Nephron (organoid): ENCODE measurements at regions not wholly inside any gene's neighbourhood (a gene's known extent, or its start where the extent isn't known, plus 50 kb on each side); places are given as distances from the start of the nearest gene placed in this dataset.
"Not testable (repeated sequence)": the region's sequence is repeated elsewhere in the genome, so short reads cannot be mapped to it uniquely, and the experiment has no call there.

Experiments used
- H3K27ac Mint-ChIP-seq, 3 experiments: 2 replicates each; pipeline ENCODE4 v1.8.0; 2020; ENCODE audit warnings: mixed read lengths in 3 of 3, mild to moderate bottlenecking in 2 of 3, moderate library complexity in 1 of 3
- H3K27me3 Mint-ChIP-seq: 2 replicates; pipeline ENCODE4 v1.8.0; 2021; ENCODE audit warnings: low read depth, mild to moderate bottlenecking, moderate library complexity, mixed read lengths
- H3K36me3 Mint-ChIP-seq: 2 replicates; pipeline ENCODE4 v1.8.0; 2020; ENCODE audit warnings: low read depth, mixed read lengths
- H3K4me1 Mint-ChIP-seq: 2 replicates; pipeline ENCODE4 v1.8.0; 2020; ENCODE audit warnings: mixed read lengths
- H3K4me3 Mint-ChIP-seq, 3 experiments: 2 replicates each; pipeline ENCODE4 v1.8.0; 2020; ENCODE audit warnings: mild to moderate bottlenecking in 3 of 3, mixed read lengths in 3 of 3, moderate library complexity in 2 of 3
- H3K9me3 Mint-ChIP-seq: 2 replicates; pipeline ENCODE4 v1.8.0; 2020; ENCODE audit warnings: mixed read lengths
- TF ChIP-seq, protein P1 (sequence below), 3 experiments: fragments of 200-600 bp; sonication (generic); IDR thresholded peaks; one replicate each; pipeline ENCODE4 v1.5.0; 2021; ENCODE audit warnings: antibody characterized with exemption in 3 of 3; ENCODE audit not compliant: unreplicated experiment in 3 of 3

DNA sequence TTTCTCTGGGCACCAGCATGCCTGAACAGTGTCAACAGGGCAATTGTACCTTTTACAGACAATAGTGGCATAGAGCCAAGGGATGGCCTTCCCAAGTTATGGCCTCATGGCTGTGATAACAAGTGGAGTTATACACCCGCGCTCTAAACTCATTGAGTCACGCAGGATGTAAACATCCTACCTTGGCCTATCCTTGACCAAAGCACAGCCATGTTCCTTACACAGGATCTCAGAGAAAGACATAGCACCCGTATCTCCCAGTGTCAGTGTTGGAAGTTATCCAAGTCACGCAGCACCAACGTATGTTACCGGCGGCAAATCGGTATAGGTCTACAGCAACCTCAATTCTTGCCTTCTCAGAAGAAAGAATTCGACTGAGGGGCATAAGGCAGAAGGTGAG is 1654.9 kb upstream of the LRRTM3 start:
- no peaks in the 10 kb centered on the region for H3K36me3 Mint-ChIP-seq
- H3K27me3 Mint-ChIP-seq = no peaks in the 10 kb centered on the region
- H3K27ac Mint-ChIP-seq = peak overlapping the region in 2 of 3 experiments; percentile 35 to 80
- no peak overlapping the region for H3K4me3 Mint-ChIP-seq
- no peaks in the 10 kb centered on the region for H3K9me3 Mint-ChIP-seq
- TF ChIP-seq, protein P1, sequence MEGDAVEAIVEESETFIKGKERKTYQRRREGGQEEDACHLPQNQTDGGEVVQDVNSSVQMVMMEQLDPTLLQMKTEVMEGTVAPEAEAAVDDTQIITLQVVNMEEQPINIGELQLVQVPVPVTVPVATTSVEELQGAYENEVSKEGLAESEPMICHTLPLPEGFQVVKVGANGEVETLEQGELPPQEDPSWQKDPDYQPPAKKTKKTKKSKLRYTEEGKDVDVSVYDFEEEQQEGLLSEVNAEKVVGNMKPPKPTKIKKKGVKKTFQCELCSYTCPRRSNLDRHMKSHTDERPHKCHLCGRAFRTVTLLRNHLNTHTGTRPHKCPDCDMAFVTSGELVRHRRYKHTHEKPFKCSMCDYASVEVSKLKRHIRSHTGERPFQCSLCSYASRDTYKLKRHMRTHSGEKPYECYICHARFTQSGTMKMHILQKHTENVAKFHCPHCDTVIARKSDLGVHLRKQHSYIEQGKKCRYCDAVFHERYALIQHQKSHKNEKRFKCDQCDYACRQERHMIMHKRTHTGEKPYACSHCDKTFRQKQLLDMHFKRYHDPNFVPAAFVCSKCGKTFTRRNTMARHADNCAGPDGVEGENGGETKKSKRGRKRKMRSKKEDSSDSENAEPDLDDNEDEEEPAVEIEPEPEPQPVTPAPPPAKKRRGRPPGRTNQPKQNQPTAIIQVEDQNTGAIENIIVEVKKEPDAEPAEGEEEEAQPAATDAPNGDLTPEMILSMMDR (IDR thresholded peaks at IDR 0.05; ENCODE audit: unreplicated experiment in 3 of 3) = no peak
- H3K4me1 Mint-ChIP-seq = no peaks in the 10 kb centered on the region

DNA sequence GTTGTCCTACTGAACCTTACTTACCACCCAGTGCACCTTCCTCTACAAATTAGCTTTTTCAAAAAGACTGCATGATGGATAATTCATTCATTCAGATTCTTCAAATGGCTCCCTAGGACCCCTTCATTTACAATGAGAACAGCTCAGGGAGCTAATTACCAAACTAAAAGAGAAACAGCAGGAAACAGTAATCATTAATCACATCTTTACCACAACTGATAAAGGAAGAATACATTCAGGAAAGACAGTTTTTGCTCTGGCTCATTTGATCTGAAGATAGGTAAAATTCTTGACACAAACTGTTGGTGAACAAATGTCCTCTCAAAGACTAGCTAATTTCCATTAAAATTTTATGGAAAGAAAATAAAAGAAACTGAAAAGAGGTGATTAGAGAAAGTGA is 1652.7 kb upstream of the LRRTM3 start:
- Mint-ChIP-seq H3K36me3 (no peaks in the 10 kb centered on the region), H3K4me3 (no peak overlapping the region), H3K27ac (no peak overlapping the region), H3K4me1 (no peaks in the 10 kb centered on the region), H3K9me3 (no peaks in the 10 kb centered on the region), H3K27me3 (no peaks in the 10 kb centered on the region)
- TF ChIP-seq, protein P1 (IDR thresholded peaks at IDR 0.05; ENCODE audit: unreplicated experiment in 3 of 3) = no peak

GRCh38 chr10:65275296-65275695 is 1650.5 kb upstream of the LRRTM3 start:
- Mint-ChIP-seq H3K27me3 (no peaks in the 10 kb centered on the region), H3K9me3 (peaks cover 12% of the 10 kb centered on the region), H3K4me1 (no peaks in the 10 kb centered on the region), H3K36me3 (no peaks in the 10 kb centered on the region), H3K4me3 (no peak overlapping the region), H3K27ac (no peak overlapping the region)
- TF ChIP-seq, protein P1 (IDR thresholded peaks at IDR 0.05; ENCODE audit: unreplicated experiment in 3 of 3) = no peak

DNA sequence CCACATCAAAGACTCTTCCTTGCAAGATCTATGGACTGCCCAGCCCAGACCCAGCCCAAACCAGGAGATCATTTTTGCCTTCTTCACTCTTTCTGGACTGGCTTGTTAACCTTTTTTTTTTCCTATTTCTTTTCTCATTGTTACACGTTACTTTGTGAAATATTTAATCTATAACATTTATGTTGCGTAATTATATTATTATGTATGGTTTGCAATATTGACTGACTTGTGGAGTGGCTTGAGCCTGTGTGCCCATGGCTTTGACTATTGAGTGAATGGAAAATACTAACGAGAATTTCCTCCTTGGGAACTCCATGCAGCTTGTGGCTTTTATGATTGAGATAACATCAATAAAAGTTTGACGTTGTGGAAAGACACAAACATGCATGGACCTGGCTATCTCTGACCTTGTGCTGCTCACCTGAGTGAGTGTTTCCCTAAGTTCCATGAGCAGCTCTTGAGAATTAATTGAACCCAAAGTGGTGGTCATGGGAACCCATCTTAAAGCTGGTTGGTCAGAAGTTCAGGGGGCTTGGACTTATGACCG is 1641.3 kb upstream of the LRRTM3 start:
- no peaks in the 10 kb centered on the region for H3K36me3 Mint-ChIP-seq
- H3K27ac Mint-ChIP-seq = no peak overlapping the region
- H3K4me3 Mint-ChIP-seq = no peak overlapping the region
- TF ChIP-seq, protein P1 (IDR thresholded peaks at IDR 0.05; ENCODE audit: unreplicated experiment in 3 of 3) = no peak
- H3K27me3 Mint-ChIP-seq = no peaks in the 10 kb centered on the region
- H3K9me3 Mint-ChIP-seq = peaks cover 4% of the 10 kb centered on the region
- H3K4me1 Mint-ChIP-seq = no peaks in the 10 kb centered on the region

GRCh38 chr10:65285726-65286125 is 1640.1 kb upstream of the LRRTM3 start:
- not testable (repeated sequence) for H3K9me3 Mint-ChIP-seq, H3K4me3 Mint-ChIP-seq, H3K36me3 Mint-ChIP-seq, H3K27me3 Mint-ChIP-seq, H3K4me1 Mint-ChIP-seq, H3K27ac Mint-ChIP-seq

DNA sequence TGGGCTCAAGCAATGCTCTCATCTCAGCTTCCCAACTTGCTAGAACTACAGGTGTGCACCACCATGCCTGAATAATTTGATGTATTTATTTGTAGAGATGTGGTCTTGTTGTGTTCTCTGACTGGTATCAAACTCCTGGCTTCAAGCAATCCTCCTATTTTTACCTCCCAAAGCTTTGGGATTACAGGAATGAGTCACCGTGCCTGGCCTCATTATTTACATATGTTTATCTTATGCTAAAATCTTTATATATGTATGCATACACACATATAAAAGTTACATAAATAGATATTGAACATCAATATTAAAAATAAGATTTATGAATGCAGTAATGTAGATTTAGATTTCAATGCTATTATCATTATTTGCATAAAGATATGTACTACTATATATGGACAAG is 1634.5 kb upstream of the LRRTM3 start:
- TF ChIP-seq, protein P1 (IDR thresholded peaks at IDR 0.05; ENCODE audit: unreplicated experiment in 3 of 3) = no peak
- no peaks in the 10 kb centered on the region for H3K27me3 Mint-ChIP-seq
- no peak overlapping the region for H3K27ac Mint-ChIP-seq
- H3K36me3 Mint-ChIP-seq = no peaks in the 10 kb centered on the region
- H3K9me3 Mint-ChIP-seq = no peaks in the 10 kb centered on the region
- no peaks in the 10 kb centered on the region for H3K4me1 Mint-ChIP-seq
- no peak overlapping the region for H3K4me3 Mint-ChIP-seq
